H1 (cell line): ENCODE measurements at regions not wholly inside any gene's neighbourhood (a gene's known extent, or its start where the extent isn't known, plus 50 kb on each side); places are given as distances from the start of the nearest gene placed in this dataset.

ENCODE experiments used
- CTCF ChIA-PET: fragments of 300-600 bp; sonication (Branson Sonifier 250); formaldehyde crosslinking; loops from one replicate; lab custom pipeline; 2021; ENCODE audit not compliant: partially characterized antibody; lab: Charles Lee
- POLR2A ChIA-PET: fragments of 300-600 bp; sonication (Branson Sonifier 250); formaldehyde crosslinking; loops from one replicate; lab custom pipeline; 2021; ENCODE audit warnings: inconsistent platforms; ENCODE audit not compliant: partially characterized antibody; lab: Charles Lee
- DNase-seq, 2 experiments: peaks; one replicate each; pipeline versions ENCODE4 v3.0.0 to v3.0.0-alpha.2; 2010 to 2022; ENCODE audit warnings: low spot score in 2 of 2, low read depth in 1 of 2, mixed read lengths in 1 of 2
- FAIRE-seq: peaks from 2 replicates; lab custom pipeline; 2011; peaks lifted over from hg19 to GRCh38; lab: Jason Lieb, UNC
- H2AFZ ChIP-seq: 2 replicates; pipeline ENCODE4 v1.8.1; 2012; ENCODE audit warnings: low read length, inconsistent platforms
- H2AK5ac ChIP-seq: 2 replicates; pipeline ENCODE4 v1.6.1; 2013; ENCODE audit warnings: low read depth, low read length
- H2BK120ac ChIP-seq: replicated peaks from 2 replicates; pipeline ENCODE3; 2013; ENCODE audit warnings: low read depth, low read length, inconsistent platforms
- H2BK12ac ChIP-seq: 2 replicates; pipeline ENCODE4 v1.6.1; 2013; ENCODE audit warnings: low read depth, low read length
- H2BK15ac ChIP-seq: 2 replicates; pipeline ENCODE4 v1.6.1; 2013; ENCODE audit warnings: low read length
- H2BK20ac ChIP-seq: 2 replicates; pipeline ENCODE4 v1.6.1; 2013; ENCODE audit warnings: low read length
- H2BK5ac ChIP-seq: 2 replicates; pipeline ENCODE4 v1.6.1; 2013; ENCODE audit warnings: low read depth, low read length
- H3K14ac ChIP-seq: 2 replicates; pipeline ENCODE4 v1.6.1; 2013; ENCODE audit warnings: inconsistent platforms; ENCODE audit not compliant: insufficient read length
- H3K18ac ChIP-seq: 2 replicates; pipeline ENCODE4 v1.6.1; 2013; ENCODE audit warnings: low read length; ENCODE audit errors: extremely low read depth
- H3K23ac ChIP-seq: 2 replicates; pipeline ENCODE4 v1.6.1; 2013; ENCODE audit warnings: inconsistent platforms; ENCODE audit not compliant: insufficient read length
- H3K23me2 ChIP-seq: 2 replicates; pipeline ENCODE4 v1.6.1; 2013; ENCODE audit warnings: low read depth, low read length
- H3K27ac ChIP-seq: 2 replicates; pipeline ENCODE4 v1.6.1; 2011; ENCODE audit warnings: low read depth, low read length, inconsistent platforms
- H3K27me3 ChIP-seq, 4 experiments: replicated peaks in 1 of 4; 1 replicate in 1 of 4; 2 replicates in 3 of 4; pipeline versions ENCODE4 v1.6.1 to v1.8.1; 2011 to 2013; ENCODE audit warnings: low read length in 3 of 4, mild to moderate bottlenecking in 3 of 4, inconsistent platforms in 2 of 4, mixed read lengths in 2 of 4, moderate library complexity in 1 of 4; ENCODE audit not compliant: control insufficient read depth in 3 of 4, insufficient read depth in 3 of 4; ENCODE audit errors: extremely low read depth in 1 of 4
- H3K36me3 ChIP-seq, 4 experiments: 2 replicates each; pipeline versions ENCODE4 v1.6.1 to v1.8.1; 2011 to 2013; ENCODE audit warnings: mild to moderate bottlenecking in 4 of 4, low read length in 3 of 4, moderate library complexity in 2 of 4, control low read depth in 1 of 4, inconsistent platforms in 1 of 4; ENCODE audit not compliant: insufficient read depth in 4 of 4, control insufficient read depth in 2 of 4
- H3K4ac ChIP-seq: replicated peaks from 2 replicates; pipeline ENCODE3; 2013; ENCODE audit warnings: low read length, low read depth, mixed read lengths, inconsistent platforms; ENCODE audit not compliant: insufficient read length
- H3K4me1 ChIP-seq, 4 experiments: replicated peaks in 1 of 4; 1 replicate in 1 of 4; 2 replicates in 3 of 4; pipeline versions ENCODE4 v1.6.1 to v1.8.1; 2011 to 2013; ENCODE audit warnings: low read length in 3 of 4, inconsistent platforms in 2 of 4, mixed read lengths in 1 of 4; ENCODE audit not compliant: insufficient read depth in 4 of 4, control insufficient read depth in 3 of 4
- H3K4me2 ChIP-seq, 2 experiments: 2 replicates each; pipeline versions ENCODE4 v1.6.1 to v1.8.1; 2011 to 2013; ENCODE audit warnings: low read depth in 2 of 2, low read length in 2 of 2, control low read depth in 1 of 2, inconsistent platforms in 1 of 2, mild to moderate bottlenecking in 1 of 2; ENCODE audit not compliant: insufficient read depth in 1 of 2
- H3K4me3 ChIP-seq, 4 experiments: fragments of 200-600, 300-600 bp in 1 of 4; sonication (generic), shearing (Covaris generic), sonication (Bioruptor Twin) in 1 of 4; 2 replicates each; pipeline versions ENCODE4 v1.5.1 to v1.8.1; 2011 to 2016; ENCODE audit warnings: low read length in 4 of 4, low read depth in 3 of 4, control low read depth in 2 of 4, inconsistent platforms in 2 of 4, mild to moderate bottlenecking in 2 of 4, mixed read lengths in 1 of 4, moderate library complexity in 1 of 4; ENCODE audit not compliant: insufficient read depth in 2 of 4; ENCODE audit errors: extremely low read depth in 1 of 4
- H3K56ac ChIP-seq: replicated peaks from 2 replicates; pipeline ENCODE3; 2013; ENCODE audit warnings: low read depth, mild to moderate bottlenecking, mixed read lengths, low read length, inconsistent platforms; ENCODE audit not compliant: insufficient read length
- H3K79me1 ChIP-seq: 2 replicates; pipeline ENCODE4 v1.6.1; 2013; ENCODE audit warnings: low read depth, low read length, control low read depth
- H3K79me2 ChIP-seq, 2 experiments: 2 replicates each; pipeline versions ENCODE4 v1.6.1 to v1.8.1; 2012 to 2013; ENCODE audit warnings: low read length in 2 of 2, mild to moderate bottlenecking in 2 of 2, inconsistent platforms in 1 of 2; ENCODE audit not compliant: insufficient read depth in 2 of 2, control insufficient read depth in 1 of 2
- H3K9ac ChIP-seq, 4 experiments: replicated peaks in 1 of 4; 1 replicate in 1 of 4; 2 replicates in 3 of 4; pipeline versions ENCODE4 v1.6.1 to v1.8.1; 2011 to 2013; ENCODE audit warnings: low read depth in 3 of 4, low read length in 3 of 4, control low read depth in 2 of 4, mild to moderate bottlenecking in 2 of 4, moderate library complexity in 2 of 4, inconsistent platforms in 1 of 4; ENCODE audit errors: extremely low read depth in 1 of 4
- H3K9me3 ChIP-seq, 2 experiments: 2 replicates each; pipeline versions ENCODE4 v1.6.1 to v1.8.1; 2012 to 2013; ENCODE audit warnings: mild to moderate bottlenecking in 2 of 2, moderate library complexity in 2 of 2, control low read depth in 1 of 2, inconsistent platforms in 1 of 2, low read depth in 1 of 2, low read length in 1 of 2, mixed read lengths in 1 of 2; ENCODE audit not compliant: insufficient read depth in 2 of 2
- H4K20me1 ChIP-seq, 2 experiments: replicated peaks in 1 of 2; 2 replicates each; pipeline versions ENCODE3 to v1.8.1; 2011 to 2013; ENCODE audit warnings: inconsistent platforms in 2 of 2, low read length in 2 of 2, mild to moderate bottlenecking in 1 of 2; ENCODE audit not compliant: insufficient read depth in 2 of 2, control insufficient read depth in 1 of 2
- H4K5ac ChIP-seq: 2 replicates; pipeline ENCODE4 v1.6.1; 2013; ENCODE audit warnings: low read length, low read depth, mixed read lengths, inconsistent platforms; ENCODE audit not compliant: insufficient read length
- H4K8ac ChIP-seq: 2 replicates; pipeline ENCODE4 v1.8.0; 2013; ENCODE audit warnings: mild to moderate bottlenecking, moderate library complexity, low read length, inconsistent platforms; ENCODE audit not compliant: insufficient read depth; ENCODE audit errors: extremely low read depth
- H4K91ac ChIP-seq: replicated peaks from 2 replicates; pipeline ENCODE3; 2013; ENCODE audit warnings: low read length, mixed read lengths, inconsistent platforms; ENCODE audit not compliant: insufficient read length
- BRCA1 ChIP-seq: IDR thresholded peaks from 2 replicates; pipeline ENCODE4 v1.6.1; 2012; ENCODE audit warnings: low read depth, low read length, improper control_type of control experiment
- CBX5 ChIP-seq: fragments of 300-800, 300-1000 bp; sonication (generic); IDR thresholded peaks from 2 replicates; pipeline ENCODE4 v1.7.1; 2016; ENCODE audit warnings: antibody characterized with exemption, low read length, low read depth
- GABPA ChIP-seq: IDR thresholded peaks from 2 replicates; pipeline ENCODE4 v1.6.1; 2011; ENCODE audit warnings: mild to moderate bottlenecking, low read length, moderate library complexity, borderline replicate concordance; ENCODE audit not compliant: insufficient read depth
- HDAC2 ChIP-seq, 2 experiments: fragments of 300-600 bp in 1 of 2; sonication (generic) in 1 of 2; IDR thresholded peaks; 2 replicates each; pipeline ENCODE4 v1.6.1; 2011 to 2012; ENCODE audit warnings: low read depth in 2 of 2, low read length in 2 of 2, mild to moderate bottlenecking in 2 of 2, moderate library complexity in 2 of 2, borderline replicate concordance in 1 of 2, inconsistent platforms in 1 of 2
- PHF8 ChIP-seq: fragments of 200-600 bp; sonication (generic); conservative IDR thresholded peaks from 2 replicates; pipeline ENCODE4 v1.7.1; 2012; ENCODE audit warnings: low read depth, mild to moderate bottlenecking, inconsistent platforms, low read length, moderate library complexity
- POLR2AphosphoS5 ChIP-seq: IDR thresholded peaks from 2 replicates; pipeline ENCODE4 v1.6.1; 2011; ENCODE audit warnings: low read depth, low read length
- POU5F1 ChIP-seq: IDR thresholded peaks from 2 replicates; pipeline ENCODE4 v1.6.1; 2011; ENCODE audit warnings: low read depth, mild to moderate bottlenecking, low read length, moderate library complexity
- RNF2 ChIP-seq: fragments of 200-900, 300-1000 bp; sonication (generic); IDR thresholded peaks from 2 replicates; pipeline ENCODE4 v1.7.1; 2016; ENCODE audit warnings: borderline replicate concordance, low read depth, mild to moderate bottlenecking, antibody characterized with exemption, low read length; ENCODE audit not compliant: poor library complexity, severe bottlenecking; ENCODE audit errors: missing control alignments
- SP2 ChIP-seq: IDR thresholded peaks from 2 replicates; pipeline ENCODE4 v1.6.1; 2012; ENCODE audit warnings: mild to moderate bottlenecking, low read length, inconsistent platforms
- TEAD4 ChIP-seq: IDR thresholded peaks from 2 replicates; pipeline ENCODE4 v1.6.1; 2012; ENCODE audit warnings: low read depth, low read length, inconsistent platforms, mixed read lengths
- YY1 ChIP-seq: IDR thresholded peaks from 2 replicates; pipeline ENCODE4 v1.6.1; 2011; ENCODE audit warnings: low read depth, mild to moderate bottlenecking, low read length
- WGBS, 2 experiments: shearing (Covaris generic) in 1 of 2; methylation state at CpG; one replicate each; pipeline versions ENCODE4 v1.1.6 to v1.1.7; 2013 to 2015; ENCODE audit warnings: low lambda C conversion rate in 2 of 2, mixed read lengths in 2 of 2, inconsistent platforms in 1 of 2, low coverage in 1 of 2, missing lambda C conversion rate in 1 of 2; ENCODE audit not compliant: insufficient replicate concordance in 2 of 2, insufficient coverage in 1 of 2, insufficient read length in 1 of 2; ENCODE audit errors: extremely low coverage in 1 of 2, missing lambda C conversion rate in 1 of 2; 5-methylcytosine and 5-hydroxymethylcytosine counted together

DNA sequence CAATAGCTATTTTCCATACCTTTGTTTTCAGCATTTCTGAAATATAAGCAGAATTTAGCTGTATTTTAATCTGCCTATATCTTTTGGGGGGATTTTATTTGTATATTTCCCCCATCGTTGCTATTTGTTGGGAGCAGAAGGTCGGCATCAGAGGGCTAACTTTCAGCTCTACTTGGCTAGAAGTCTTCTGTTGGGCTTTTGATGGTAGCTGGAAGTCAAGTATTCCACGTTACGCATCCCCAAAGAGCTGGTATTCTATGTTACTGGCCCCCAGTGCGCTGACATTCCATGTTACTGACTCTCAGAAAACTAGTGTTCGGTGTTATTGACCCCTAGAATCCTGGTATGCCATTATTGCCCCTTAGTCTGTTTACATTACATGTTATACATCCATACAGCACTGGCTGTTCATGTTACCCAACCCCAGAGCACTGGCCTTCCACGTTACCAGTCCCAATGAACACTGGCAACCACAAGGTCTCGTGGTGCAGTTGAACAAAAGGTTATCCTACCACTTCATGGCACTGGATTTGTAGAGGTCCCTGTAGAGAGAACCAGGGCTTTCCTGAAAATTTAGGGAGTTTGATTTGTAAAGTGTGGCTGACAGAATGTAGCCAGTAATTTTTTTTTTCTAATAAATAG is 278.1 kb upstream of the CD180 start:
- Histone ChIP-seq H3K9ac (no peak overlapping the region), H2AK5ac (no peak overlapping the region), H3K9me3 (no peaks in the 10 kb centered on the region), H4K91ac (no peak overlapping the region), H3K23me2 (no peaks in the 10 kb centered on the region), H3K79me1 (no peaks in the 10 kb centered on the region), H3K27ac (no peak overlapping the region), H3K4me2 (no peak overlapping the region), H2AFZ (no peak overlapping the region), H2BK5ac (no peak overlapping the region), H4K20me1 (peaks cover 0 to 1% of the 10 kb centered on the region in 2 experiments), H3K27me3 (no peaks in the 10 kb centered on the region), H3K4ac (no peak overlapping the region), H4K8ac (no peak overlapping the region), H4K5ac (no peak overlapping the region), H3K36me3 (no peaks in the 10 kb centered on the region), H3K4me1 (no peaks in the 10 kb centered on the region), H3K14ac (no peak overlapping the region), H2BK12ac (no peak overlapping the region), H2BK15ac (no peak overlapping the region), H3K56ac (no peak overlapping the region), H3K4me3 (no peak overlapping the region), H3K18ac (no peak overlapping the region), H2BK20ac (no peak overlapping the region), H3K23ac (no peak overlapping the region), H3K79me2 (no peaks in the 10 kb centered on the region), H2BK120ac (no peak overlapping the region)
- ChIA-PET CTCF (no interaction called here), POLR2A (no interaction called here)
- 90% methylated on average over 8 of the region's 8 CpGs; no CpG with 5 or more reads in 1 of the 2 experiments for WGBS, 2 experiments
- FAIRE-seq (no peak), DNase-seq (no peak)
- no peak for TF ChIP-seq BRCA1
- TF ChIP-seq POLR2AphosphoS5: no peak
- no peak for TF ChIP-seq RNF2
- TF ChIP-seq CBX5: no peak
- TF ChIP-seq YY1: no peak
- TF ChIP-seq TEAD4: no peak
- TF ChIP-seq SP2: no peak
- no peak for TF ChIP-seq GABPA
- no peak for TF ChIP-seq POU5F1
- no peak for TF ChIP-seq PHF8
- TF ChIP-seq HDAC2 (IDR thresholded peaks at IDR 0.05; ENCODE audit: borderline replicate concordance in 1 of 2, low read depth in 2 of 2, low read length in 2 of 2): no peak
